ENCODE measurements at regions not wholly inside any gene's neighbourhood (a gene's known extent, or its start where the extent isn't known, plus 50 kb on each side); places are given as distances from the start of the nearest gene placed in this dataset.

GRCh38 chr13:61670384-61671161, 254.9 kb upstream of the PCDH20 start:
- Histone ChIP-seq H3K4me2 (ENCODE audit: insufficient read depth, low read length) (no peak overlapping the region), H3K9me3 (replicated peaks; ENCODE audit: control insufficient read depth, insufficient read depth, low read length) (no peaks in the 10 kb centered on the region), H3K27me3 (ENCODE audit: control insufficient read depth in 2 of 2, insufficient read depth in 2 of 2, low read length in 2 of 2) (no peaks in the 10 kb centered on the region), H3K36me3 (ENCODE audit: control insufficient read depth in 2 of 2, extremely low read depth in 1 of 2, insufficient read depth in 2 of 2, low read length in 2 of 2) (no peaks in the 10 kb centered on the region), H3K4me1 (ENCODE audit: control insufficient read depth, extremely low read depth, insufficient read depth, low read length) (no peaks in the 10 kb centered on the region), H3K79me2 (ENCODE audit: control insufficient read depth, insufficient read depth, low read length) (no peaks in the 10 kb centered on the region), H3K9ac (replicated peaks; ENCODE audit: extremely low read depth, insufficient read depth, low read length) (no peak overlapping the region), H3K9me1 (replicated peaks; ENCODE audit: control insufficient read depth, extremely low read depth, insufficient read depth, low read length) (no peaks in the 10 kb centered on the region), H3K4me3 (replicated peaks in 1 of 3; ENCODE audit: insufficient read depth in 1 of 3, low read depth in 1 of 3, low read length in 3 of 3) (no peak overlapping the region), H3K27ac (ENCODE audit: insufficient read depth, low read depth, low read length) (no peak overlapping the region), H2AFZ (ENCODE audit: low read depth, low read length) (no peak overlapping the region), H4K20me1 (replicated peaks; ENCODE audit: control insufficient read depth, extremely low read depth, insufficient read depth, low read length) (no peaks in the 10 kb centered on the region)
- ChIA-PET POLR2A (no interaction called here), CTCF (no interaction called here)
- BruUV-seq (replicated peaks) = no TSS peak
- dilution Hi-C loops (cut with MboI; ENCODE audit: extremely low pct_ligation_motif_present, low sequenced_read_pairs) = no loop called here
- TF ChIP-seq EZH2 (IDR thresholded peaks at IDR 0.05; ENCODE audit: borderline replicate concordance, low read depth, low read length, severe bottlenecking) (no peak), CTCF (IDR thresholded peaks at IDR 0.05; ENCODE audit: extremely low read depth in 1 of 2, insufficient read depth in 1 of 2, low read depth in 1 of 2, low read length in 2 of 2) (no peak), MYC (IDR thresholded peaks at IDR 0.05; ENCODE audit: low read depth, low read length) (no peak), POLR2A (IDR thresholded peaks at IDR 0.05; ENCODE audit: low read depth, low read length) (no peak), GATA2 (IDR thresholded peaks at IDR 0.05; ENCODE audit: insufficient read depth, insufficient read length, low read depth, low read length) (no peak), POLR2AphosphoS5 (IDR thresholded peaks at IDR 0.05; ENCODE audit: insufficient read depth, low read depth, low read length) (no peak), MAX (IDR thresholded peaks at IDR 0.05; ENCODE audit: insufficient read depth, insufficient read length) (no peak), JUN (IDR thresholded peaks at IDR 0.05; ENCODE audit: borderline replicate concordance, insufficient read depth, insufficient read length, low read depth) (no peak), FOS (IDR thresholded peaks at IDR 0.05; ENCODE audit: borderline replicate concordance, insufficient read depth, low read length) (no peak)
- DNase-seq (ENCODE audit: low read depth, low spot score) = no peak
- FAIRE-seq = no peak
- intact Hi-C loops (cut with micrococcal nuclease) = no loop called here

Data from endothelial cell of umbilical vein (primary cell).